ENCODE measurements at regions not wholly inside any gene's neighbourhood (a gene's known extent, or its start where the extent isn't known, plus 50 kb on each side); places are given as distances from the start of the nearest gene placed in this dataset.
"Not testable (repeated sequence)": the region's sequence is repeated elsewhere in the genome, so short reads cannot be mapped to it uniquely, and the experiment has no call there.

DNA sequence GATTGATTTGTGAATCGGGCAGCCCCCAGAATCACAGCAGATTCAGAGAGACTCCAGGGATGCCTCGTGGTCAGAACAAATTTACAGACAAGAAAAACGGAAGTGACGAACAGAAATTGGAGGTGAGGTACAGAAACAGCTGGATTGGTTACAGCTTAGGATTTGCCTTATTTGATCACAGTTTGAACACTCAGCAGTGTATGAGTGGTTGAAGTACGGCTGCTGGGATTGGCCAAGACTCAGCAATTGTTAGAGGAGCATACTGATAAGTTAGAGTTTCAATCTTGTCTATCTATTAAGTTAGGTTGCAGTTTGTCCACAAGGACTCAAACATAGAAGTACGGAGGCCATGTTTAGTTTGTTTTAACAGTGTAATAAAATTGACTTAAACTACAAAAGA is 61.1 kb upstream of the KBTBD8 start:
- TF ChIP-seq, protein P1, sequence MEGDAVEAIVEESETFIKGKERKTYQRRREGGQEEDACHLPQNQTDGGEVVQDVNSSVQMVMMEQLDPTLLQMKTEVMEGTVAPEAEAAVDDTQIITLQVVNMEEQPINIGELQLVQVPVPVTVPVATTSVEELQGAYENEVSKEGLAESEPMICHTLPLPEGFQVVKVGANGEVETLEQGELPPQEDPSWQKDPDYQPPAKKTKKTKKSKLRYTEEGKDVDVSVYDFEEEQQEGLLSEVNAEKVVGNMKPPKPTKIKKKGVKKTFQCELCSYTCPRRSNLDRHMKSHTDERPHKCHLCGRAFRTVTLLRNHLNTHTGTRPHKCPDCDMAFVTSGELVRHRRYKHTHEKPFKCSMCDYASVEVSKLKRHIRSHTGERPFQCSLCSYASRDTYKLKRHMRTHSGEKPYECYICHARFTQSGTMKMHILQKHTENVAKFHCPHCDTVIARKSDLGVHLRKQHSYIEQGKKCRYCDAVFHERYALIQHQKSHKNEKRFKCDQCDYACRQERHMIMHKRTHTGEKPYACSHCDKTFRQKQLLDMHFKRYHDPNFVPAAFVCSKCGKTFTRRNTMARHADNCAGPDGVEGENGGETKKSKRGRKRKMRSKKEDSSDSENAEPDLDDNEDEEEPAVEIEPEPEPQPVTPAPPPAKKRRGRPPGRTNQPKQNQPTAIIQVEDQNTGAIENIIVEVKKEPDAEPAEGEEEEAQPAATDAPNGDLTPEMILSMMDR (IDR thresholded peaks at IDR 0.05): not testable (repeated sequence)
- not testable (repeated sequence) for TF ChIP-seq EZH2phosphoT487 (IDR thresholded peaks at IDR 0.05)

All from neural progenitor cell (in vitro differentiated cells).